ENCODE measurements at regions not wholly inside any gene's neighbourhood (a gene's known extent, or its start where the extent isn't known, plus 50 kb on each side); places are given as distances from the start of the nearest gene placed in this dataset.

DNA sequence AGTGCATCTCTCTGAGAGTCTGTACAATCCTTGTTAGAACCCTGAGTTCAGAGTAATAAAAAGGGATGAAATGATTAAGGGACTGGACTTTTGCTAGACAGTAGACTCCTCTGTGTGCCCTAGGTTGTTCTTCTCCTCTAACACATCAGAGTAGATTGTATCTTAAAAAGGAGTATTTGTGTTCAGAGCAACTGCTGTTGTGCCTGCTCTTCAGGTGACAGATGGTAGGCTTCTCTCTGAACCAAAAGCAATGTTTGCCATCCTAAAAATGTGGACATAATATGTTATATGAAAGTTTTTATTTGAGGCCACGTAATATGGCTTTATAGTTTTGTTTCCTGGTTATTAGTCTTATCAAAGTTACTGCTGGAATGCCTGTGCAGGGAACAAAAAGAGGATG lies 588.6 kb upstream of the FAT1 start:
- DNase-seq (no peak), ATAC-seq (ENCODE audit: low read depth) (no peak)
- Histone ChIP-seq H3K27me3 (ENCODE audit: control insufficient read depth, insufficient read depth, low read length) (no peaks in the 10 kb centered on the region), H3K9me1 (ENCODE audit: insufficient read depth, low read length) (peaks cover 4% of the 10 kb centered on the region), H3K4ac (ENCODE audit: low read depth, low read length) (no peak overlapping the region), H3K27ac (ENCODE audit: insufficient read depth, low read length) (no peak overlapping the region), H3K9me3 (ENCODE audit: control insufficient read depth, insufficient read depth, low read length) (no peaks in the 10 kb centered on the region), H2BK5ac (ENCODE audit: low read depth, low read length, poor library complexity, severe bottlenecking) (no peak overlapping the region), H4K8ac (ENCODE audit: low read depth in 2 of 2, low read length in 2 of 2) (no peak overlapping the region; a peak in 1 of 4 replicates), H2AK5ac (ENCODE audit: low read depth, low read length) (no peak overlapping the region; the same call in 1 of the 2 replicates), H3K4me1 (ENCODE audit: control insufficient read depth, insufficient read depth, low read length) (peaks cover 12% of the 10 kb centered on the region), H2AFZ (replicated peaks; ENCODE audit: low read length, poor library complexity) (no peak overlapping the region), H3K9ac (ENCODE audit: low read depth, low read length) (no peak overlapping the region), H2AK9ac (replicated peaks; ENCODE audit: low read depth, low read length, poor library complexity) (no peak overlapping the region), H3K4me2 (ENCODE audit: low read depth, low read length) (no peak overlapping the region), H3K36me3 (ENCODE audit: control insufficient read depth, insufficient read depth, low read length) (no peaks in the 10 kb centered on the region), H3K18ac (ENCODE audit: low read depth, low read length) (peak overlapping the region; percentile 29; the same call in 1 of the 2 replicates), H2BK15ac (ENCODE audit: low read depth, low read length) (0 out of 3 replicates have a peak overlapping the region, but pooled peaks have one; percentile 19), H4K20me1 (ENCODE audit: insufficient read depth, low read length) (no peaks in the 10 kb centered on the region), H2BK120ac (ENCODE audit: low read depth, low read length) (no peak overlapping the region; the same call in 1 of the 2 replicates), H3K14ac (replicated peaks; ENCODE audit: low read depth, low read length) (0 out of 2 replicates have a peak overlapping the region, but pooled peaks have one; percentile 32), H4K5ac (ENCODE audit: low read depth, low read length) (no peak overlapping the region), H3K79me1 (ENCODE audit: low read depth in 1 of 2, low read length in 2 of 2) (no peaks in the 10 kb centered on the region), H3K4me3 (ENCODE audit: insufficient read depth, low read depth, low read length) (no peak overlapping the region), H4K91ac (ENCODE audit: insufficient read depth, low read depth, low read length) (no peak overlapping the region), H2BK20ac (ENCODE audit: low read depth, low read length) (peak overlapping the region; percentile 66), H3K56ac (ENCODE audit: extremely low read depth, insufficient read depth, low read length) (no peak overlapping the region), H3K23ac (ENCODE audit: low read depth, low read length) (no peak overlapping the region)
- in situ Hi-C loops (cut with MboI; ENCODE audit: low sequenced_read_pairs) (no loop called here), dilution Hi-C loops (cut with HindIII; ENCODE audit: low sequenced_read_pairs, unreplicated experiment) (no loop called here), intact Hi-C loops (cut with micrococcal nuclease) (no loop called here)
- no peak for TF ChIP-seq POLR2A (IDR thresholded peaks at IDR 0.05; ENCODE audit: low read depth, low read length)
- TF ChIP-seq BHLHE40 (IDR thresholded peaks at IDR 0.05; ENCODE audit: low read depth, low read length), result no peak
- TF ChIP-seq, protein P1, sequence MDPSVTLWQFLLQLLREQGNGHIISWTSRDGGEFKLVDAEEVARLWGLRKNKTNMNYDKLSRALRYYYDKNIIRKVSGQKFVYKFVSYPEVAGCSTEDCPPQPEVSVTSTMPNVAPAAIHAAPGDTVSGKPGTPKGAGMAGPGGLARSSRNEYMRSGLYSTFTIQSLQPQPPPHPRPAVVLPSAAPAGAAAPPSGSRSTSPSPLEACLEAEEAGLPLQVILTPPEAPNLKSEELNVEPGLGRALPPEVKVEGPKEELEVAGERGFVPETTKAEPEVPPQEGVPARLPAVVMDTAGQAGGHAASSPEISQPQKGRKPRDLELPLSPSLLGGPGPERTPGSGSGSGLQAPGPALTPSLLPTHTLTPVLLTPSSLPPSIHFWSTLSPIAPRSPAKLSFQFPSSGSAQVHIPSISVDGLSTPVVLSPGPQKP (IDR thresholded peaks at IDR 0.05; ENCODE audit: borderline replicate concordance, low read depth, low read length), result no peak
- TF ChIP-seq RCOR1 (IDR thresholded peaks at IDR 0.05; ENCODE audit: insufficient replicate concordance, low read length), result no peak
- TF ChIP-seq, protein P2, sequence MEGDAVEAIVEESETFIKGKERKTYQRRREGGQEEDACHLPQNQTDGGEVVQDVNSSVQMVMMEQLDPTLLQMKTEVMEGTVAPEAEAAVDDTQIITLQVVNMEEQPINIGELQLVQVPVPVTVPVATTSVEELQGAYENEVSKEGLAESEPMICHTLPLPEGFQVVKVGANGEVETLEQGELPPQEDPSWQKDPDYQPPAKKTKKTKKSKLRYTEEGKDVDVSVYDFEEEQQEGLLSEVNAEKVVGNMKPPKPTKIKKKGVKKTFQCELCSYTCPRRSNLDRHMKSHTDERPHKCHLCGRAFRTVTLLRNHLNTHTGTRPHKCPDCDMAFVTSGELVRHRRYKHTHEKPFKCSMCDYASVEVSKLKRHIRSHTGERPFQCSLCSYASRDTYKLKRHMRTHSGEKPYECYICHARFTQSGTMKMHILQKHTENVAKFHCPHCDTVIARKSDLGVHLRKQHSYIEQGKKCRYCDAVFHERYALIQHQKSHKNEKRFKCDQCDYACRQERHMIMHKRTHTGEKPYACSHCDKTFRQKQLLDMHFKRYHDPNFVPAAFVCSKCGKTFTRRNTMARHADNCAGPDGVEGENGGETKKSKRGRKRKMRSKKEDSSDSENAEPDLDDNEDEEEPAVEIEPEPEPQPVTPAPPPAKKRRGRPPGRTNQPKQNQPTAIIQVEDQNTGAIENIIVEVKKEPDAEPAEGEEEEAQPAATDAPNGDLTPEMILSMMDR (conservative IDR thresholded peaks at IDR 0.05; ENCODE audit: low read depth, low read length), result no peak
- no peak for TF ChIP-seq CHD1 (IDR thresholded peaks at IDR 0.05; ENCODE audit: low read depth, low read length)
- no peak for TF ChIP-seq CEBPB (IDR thresholded peaks at IDR 0.05; ENCODE audit: low read depth, low read length)
- no peak for TF ChIP-seq NFE2L2 (IDR thresholded peaks at IDR 0.05; ENCODE audit: low read depth, low read length)
- TF ChIP-seq MAFK (IDR thresholded peaks at IDR 0.05; ENCODE audit: low read depth, low read length), result no peak
- no peak for TF ChIP-seq FOS (IDR thresholded peaks at IDR 0.05; ENCODE audit: low read depth, low read length)
- TF ChIP-seq, protein P3, sequence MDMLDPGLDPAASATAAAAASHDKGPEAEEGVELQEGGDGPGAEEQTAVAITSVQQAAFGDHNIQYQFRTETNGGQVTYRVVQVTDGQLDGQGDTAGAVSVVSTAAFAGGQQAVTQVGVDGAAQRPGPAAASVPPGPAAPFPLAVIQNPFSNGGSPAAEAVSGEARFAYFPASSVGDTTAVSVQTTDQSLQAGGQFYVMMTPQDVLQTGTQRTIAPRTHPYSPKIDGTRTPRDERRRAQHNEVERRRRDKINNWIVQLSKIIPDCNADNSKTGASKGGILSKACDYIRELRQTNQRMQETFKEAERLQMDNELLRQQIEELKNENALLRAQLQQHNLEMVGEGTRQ (IDR thresholded peaks at IDR 0.05; ENCODE audit: low read depth, low read length), result no peak
- no peak for TF ChIP-seq MAZ (IDR thresholded peaks at IDR 0.05; ENCODE audit: borderline replicate concordance, low read depth, low read length)
- no peak for TF ChIP-seq SMC3 (IDR thresholded peaks at IDR 0.05; ENCODE audit: low read depth, low read length)
- no peak for TF ChIP-seq RFX5 (IDR thresholded peaks at IDR 0.05; ENCODE audit: low read depth, low read length)
- WGBS, 2 experiments (ENCODE audit: extremely low coverage in 2 of 2, insufficient read length in 1 of 2), result no CpG with 5 or more reads among the region's 1 CpG
- ChIA-PET CTCF (interaction anchor here (0.6 kb wide), 1 partner anchor 117 kb away, joined by 3 read pairs; no protein-coding TSS in a partner anchor), POLR2A (ENCODE audit: unreplicated experiment) (no interaction called here)
- BruUV-seq (replicated peaks), result no TSS peak
